SK-N-SH (cell line): ENCODE measurements at regions not wholly inside any gene's neighbourhood (a gene's known extent, or its start where the extent isn't known, plus 50 kb on each side); places are given as distances from the start of the nearest gene placed in this dataset.

Source experiments
- CTCF ChIA-PET: fragments of 300-600, 350-600 bp; formaldehyde crosslinking; extraction: SDS; loops from one replicate; lab custom pipeline; 2021; lab: Yijun Ruan, JAX
- POLR2A ChIA-PET: fragments of 350-600 bp; sonication (Branson Sonifier 250); formaldehyde crosslinking; extraction: SDS; loops from one replicate; lab custom pipeline; 2020; ENCODE audit warnings: antibody characterized with exemption, inconsistent platforms; lab: Yijun Ruan, JAX
- DNase-seq: peaks from one replicate; pipeline ENCODE4 v3.0.0; 2012
- H2AFZ ChIP-seq: fragments of 200-600 bp; sonication (generic); 2 replicates; pipeline ENCODE4 v1.8.1; 2016; ENCODE audit warnings: antibody characterized with exemption, mild to moderate bottlenecking, low read depth
- H3F3A ChIP-seq: fragments of 200-600 bp; sonication (generic); replicated peaks from 2 replicates; pipeline ENCODE3; 2016; ENCODE audit warnings: antibody characterized with exemption, mild to moderate bottlenecking; ENCODE audit not compliant: insufficient read depth
- H3K27ac ChIP-seq, 2 experiments: fragments of 200-500 bp in 1 of 2; fragments of 200-600 bp in 1 of 2; sonication (Bioruptor generic) in 1 of 2; sonication (generic), shearing (Covaris generic) in 1 of 2; 2 replicates each; pipeline versions ENCODE4 v1.5.1 to v1.6.1; 2014 to 2016; ENCODE audit warnings: low read depth in 2 of 2, inconsistent platforms in 1 of 2, low read length in 1 of 2, mild to moderate bottlenecking in 1 of 2, mixed read lengths in 1 of 2
- H3K27me3 ChIP-seq: fragments of 200-600 bp; sonication (generic), shearing (Covaris generic); 2 replicates; pipeline ENCODE4 v1.6.1; 2016; ENCODE audit warnings: mixed run types; ENCODE audit not compliant: insufficient read depth
- H3K36me3 ChIP-seq, 2 experiments: fragments of 200-500 bp in 1 of 2; fragments of 200-600 bp in 1 of 2; sonication (Bioruptor generic) in 1 of 2; sonication (generic) in 1 of 2; replicated peaks in 1 of 2; 2 replicates each; pipeline versions ENCODE3 to v1.5.1; 2014 to 2016; ENCODE audit warnings: low read length in 1 of 2, mild to moderate bottlenecking in 1 of 2; ENCODE audit not compliant: insufficient read depth in 2 of 2, control insufficient read depth in 1 of 2
- H3K4me1 ChIP-seq, 2 experiments: fragments of 200-500 bp in 1 of 2; fragments of 200-600 bp in 1 of 2; sonication (Bioruptor generic) in 1 of 2; sonication (generic), shearing (Covaris generic) in 1 of 2; 2 replicates each; pipeline versions ENCODE4 v1.5.1 to v1.6.1; 2014 to 2016; ENCODE audit warnings: low read depth in 1 of 2, low read length in 1 of 2, mixed run types in 1 of 2; ENCODE audit not compliant: insufficient read depth in 2 of 2, control insufficient read depth in 1 of 2
- H3K4me2 ChIP-seq: fragments of 200-600 bp; sonication (generic), shearing (Covaris generic); 2 replicates; pipeline ENCODE4 v1.6.1; 2017; ENCODE audit warnings: mixed run types
- H3K4me3 ChIP-seq, 2 experiments: fragments of 200-500 bp in 1 of 2; fragments of 200-600 bp in 1 of 2; sonication (Bioruptor generic) in 1 of 2; sonication (generic), shearing (Covaris generic) in 1 of 2; 2 replicates each; pipeline versions ENCODE4 v1.5.1 to v1.8.1; 2014 to 2016; ENCODE audit warnings: low read depth in 2 of 2, inconsistent platforms in 1 of 2, low read length in 1 of 2, mild to moderate bottlenecking in 1 of 2, mixed read lengths in 1 of 2, moderate library complexity in 1 of 2
- H3K79me2 ChIP-seq: fragments of 200-600 bp; sonication (generic); 2 replicates; pipeline ENCODE4 v1.8.1; 2017; ENCODE audit warnings: mild to moderate bottlenecking; ENCODE audit not compliant: insufficient read depth
- H3K9ac ChIP-seq: fragments of 200-600 bp; sonication (generic); 2 replicates; pipeline ENCODE4 v1.6.1; 2017; ENCODE audit warnings: mixed run types
- H3K9me2 ChIP-seq: fragments of 200-600 bp; sonication (generic); 2 replicates; pipeline ENCODE4 v1.6.1; 2017; ENCODE audit warnings: mixed run types
- H3K9me3 ChIP-seq: fragments of 200-600 bp; sonication (generic); 2 replicates; pipeline ENCODE4 v1.6.1; 2017; ENCODE audit warnings: mixed run types, mild to moderate bottlenecking, moderate library complexity
- H4K20me1 ChIP-seq: fragments of 200-600 bp; sonication (generic); 2 replicates; pipeline ENCODE4 v1.6.1; 2017; ENCODE audit warnings: mild to moderate bottlenecking, mixed run types; ENCODE audit not compliant: insufficient read depth
- ELF1 ChIP-seq: IDR thresholded peaks from 2 replicates; pipeline ENCODE4 v1.4.0; 2012
- FOXJ3 ChIP-seq: sonication (generic); formaldehyde crosslinking; IDR thresholded peaks from 2 replicates; pipeline ENCODE4 v1.5.1; 2020; ENCODE audit warnings: mild to moderate bottlenecking, missing genetic modification reagents
- FOXM1 ChIP-seq: IDR thresholded peaks from 2 replicates; pipeline ENCODE4 v1.4.0; 2012; ENCODE audit warnings: low read depth, mild to moderate bottlenecking
- GABPA ChIP-seq: IDR thresholded peaks from 2 replicates; pipeline ENCODE4 v1.4.0; 2012; ENCODE audit warnings: low read depth, mild to moderate bottlenecking
- MEF2A ChIP-seq: IDR thresholded peaks from 2 replicates; pipeline ENCODE4 v1.4.0; 2012; ENCODE audit warnings: low read depth, borderline replicate concordance
- MXI1 ChIP-seq: IDR thresholded peaks from 2 replicates; pipeline ENCODE4 v1.6.1; 2012; ENCODE audit warnings: mild to moderate bottlenecking, low read depth, low read length, improper control_type of control experiment
- NFIC ChIP-seq: IDR thresholded peaks from 2 replicates; pipeline ENCODE4 v1.4.0; 2012; ENCODE audit warnings: borderline replicate concordance
- NRF1 ChIP-seq: IDR thresholded peaks from 2 replicates; pipeline ENCODE4 v1.6.1; 2012; ENCODE audit warnings: low read depth, mild to moderate bottlenecking, low read length
- PBX3 ChIP-seq: IDR thresholded peaks from 2 replicates; pipeline ENCODE4; 2012
- RCOR1 ChIP-seq: fragments of 150-350 bp; IDR thresholded peaks from 2 replicates; pipeline ENCODE4 v1.6.1; 2017; ENCODE audit warnings: antibody characterized with exemption, low read length
- REST ChIP-seq: IDR thresholded peaks from 2 replicates; pipeline ENCODE4 v1.6.1; 2012; ENCODE audit warnings: mild to moderate bottlenecking, low read depth, low read length, moderate library complexity
- RFX5 ChIP-seq: IDR thresholded peaks from 2 replicates; pipeline ENCODE4 v1.6.1; 2012; ENCODE audit warnings: mild to moderate bottlenecking, improper control_type of control experiment, low read length
- SMC3 ChIP-seq: IDR thresholded peaks from 2 replicates; pipeline ENCODE4 v1.6.1; 2012; ENCODE audit warnings: low read depth, low read length, improper control_type of control experiment
- TAF1 ChIP-seq: IDR thresholded peaks from 2 replicates; pipeline ENCODE4 v1.6.1; 2012; ENCODE audit warnings: low read depth, mild to moderate bottlenecking, low read length, moderate library complexity, borderline replicate concordance
- TCF12 ChIP-seq: IDR thresholded peaks from 2 replicates; pipeline ENCODE4 v1.4.0; 2012
- TEAD4 ChIP-seq: IDR thresholded peaks from 2 replicates; pipeline ENCODE4 v1.4.0; 2012; ENCODE audit warnings: mild to moderate bottlenecking, borderline replicate concordance; ENCODE audit not compliant: insufficient read depth
- YY1 ChIP-seq: IDR thresholded peaks from 2 replicates; pipeline ENCODE4 v1.4.0; 2012; ENCODE audit warnings: low read depth, mild to moderate bottlenecking
- ZBTB33 ChIP-seq: IDR thresholded peaks from 2 replicates; pipeline ENCODE4 v1.4.0; 2012; ENCODE audit warnings: low read depth, borderline replicate concordance
- WGBS: methylation state at CpG from one replicate; pipeline ENCODE4 v1.1.6; 2017; ENCODE audit warnings: low lambda C conversion rate; 5-methylcytosine and 5-hydroxymethylcytosine counted together
- TF ChIP-seq, protein P1 (sequence below): fragments of 150-350 bp; IDR thresholded peaks from 2 replicates; pipeline ENCODE4 v1.6.1; 2016; ENCODE audit warnings: mild to moderate bottlenecking, low read depth, low read length

- H2AFZ ChIP-seq: no peak overlapping the region
- TF ChIP-seq MEF2A: no peak
- no peak for TF ChIP-seq TEAD4
- TF ChIP-seq NFIC: no peak
- no peak for TF ChIP-seq ELF1
- no peak for TF ChIP-seq REST
- TF ChIP-seq GABPA: no peak
- TF ChIP-seq YY1: no peak
- no peak for TF ChIP-seq ZBTB33
- TF ChIP-seq RCOR1: no peak
- TF ChIP-seq FOXM1: no peak
- no peak for TF ChIP-seq PBX3
- no peak for TF ChIP-seq MXI1
- TF ChIP-seq TCF12: no peak
- TF ChIP-seq SMC3: no peak
- no peak for TF ChIP-seq NRF1
- TF ChIP-seq, protein P1, sequence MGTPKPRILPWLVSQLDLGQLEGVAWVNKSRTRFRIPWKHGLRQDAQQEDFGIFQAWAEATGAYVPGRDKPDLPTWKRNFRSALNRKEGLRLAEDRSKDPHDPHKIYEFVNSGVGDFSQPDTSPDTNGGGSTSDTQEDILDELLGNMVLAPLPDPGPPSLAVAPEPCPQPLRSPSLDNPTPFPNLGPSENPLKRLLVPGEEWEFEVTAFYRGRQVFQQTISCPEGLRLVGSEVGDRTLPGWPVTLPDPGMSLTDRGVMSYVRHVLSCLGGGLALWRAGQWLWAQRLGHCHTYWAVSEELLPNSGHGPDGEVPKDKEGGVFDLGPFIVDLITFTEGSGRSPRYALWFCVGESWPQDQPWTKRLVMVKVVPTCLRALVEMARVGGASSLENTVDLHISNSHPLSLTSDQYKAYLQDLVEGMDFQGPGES: no peak
- TF ChIP-seq TAF1: no peak
- no peak for TF ChIP-seq RFX5
- no peak for TF ChIP-seq FOXJ3 (CRISPR knock-in tag)
- H3K27me3 ChIP-seq: no peaks in the 10 kb centered on the region
- no peak overlapping the region for H3K4me3 ChIP-seq
- DNase-seq: no peak
- H3K9me2 ChIP-seq: no peaks in the 10 kb centered on the region
- no peaks in the 10 kb centered on the region for H3K9me3 ChIP-seq
- WGBS: 71% methylated on average over 1 of the region's 1 CpG
- CTCF ChIA-PET: no interaction called here
- H3K79me2 ChIP-seq: no peaks in the 10 kb centered on the region
- POLR2A ChIA-PET: no interaction called here
- H3K27ac ChIP-seq: no peak overlapping the region
- H3K4me1 ChIP-seq: no peaks in the 10 kb centered on the region; a peak in 2 of 4 replicates
- H3F3A ChIP-seq: no peaks in the 10 kb centered on the region
- no peaks in the 10 kb centered on the region for H3K36me3 ChIP-seq
- no peak overlapping the region for H3K4me2 ChIP-seq
- no peak overlapping the region for H3K9ac ChIP-seq
- no peaks in the 10 kb centered on the region for H4K20me1 ChIP-seq
Observed at GRCh38 chr9:31388660-31389059, 995.8 kb upstream of the ACO1 start.
